Esophagus squamous epithelium (tissue), 4 donors: ENCODE measurements at regions not wholly inside any gene's neighbourhood (a gene's known extent, or its start where the extent isn't known, plus 50 kb on each side); places are given as distances from the start of the nearest gene placed in this dataset.

Experiments
- CTCF ChIP-seq, 6 experiments: fragments of 450-650 bp in 4 of 6; fragments of 200-600 bp in 2 of 6; sonication (generic) in 2 of 6; IDR thresholded peaks; one replicate each; pipeline ENCODE4 v1.5.1; 2016 to 2019; ENCODE audit warnings: antibody characterized with exemption in 6 of 6, mild to moderate bottlenecking in 4 of 6, moderate library complexity in 4 of 6
- POLR2A ChIP-seq, 4 donors: fragments of 450-650 bp; IDR thresholded peaks; one replicate each; pipeline ENCODE4 v1.6.1; 2017; ENCODE audit warnings: antibody characterized with exemption in 4 of 4, mild to moderate bottlenecking in 4 of 4, moderate library complexity in 3 of 4

DNA sequence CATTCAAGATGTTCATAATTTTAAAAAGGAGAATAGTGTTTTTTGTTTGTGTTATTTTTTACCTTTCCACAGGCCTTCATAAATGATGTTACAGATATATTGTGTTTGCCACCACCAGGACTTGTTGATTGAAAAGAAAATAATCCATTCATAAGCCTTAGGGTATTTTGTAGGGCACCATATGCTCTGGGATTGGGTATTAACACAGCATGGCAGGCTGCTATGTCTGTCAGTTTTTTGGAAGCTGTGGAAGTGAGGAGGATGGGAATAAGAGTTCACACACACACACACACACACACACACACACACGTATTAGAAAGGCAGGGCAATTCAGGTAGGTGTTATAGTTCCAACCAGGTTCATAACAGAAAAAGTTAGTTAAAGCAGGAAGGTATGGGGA lies 237.9 kb downstream of the HDGFL1 start:
- TF ChIP-seq CTCF (IDR thresholded peaks at IDR 0.05) = no peak
- no peak for TF ChIP-seq POLR2A (IDR thresholded peaks at IDR 0.05)
